SU-DHL-6 (cell line): ENCODE measurements at regions not wholly inside any gene's neighbourhood (a gene's known extent, or its start where the extent isn't known, plus 50 kb on each side); places are given as distances from the start of the nearest gene placed in this dataset.

Source experiments
- H2AFZ ChIP-seq: fragments of 200-600 bp; sonication (generic); 2 replicates; pipeline ENCODE4 v1.6.1; 2014; ENCODE audit warnings: low read depth, mild to moderate bottlenecking, moderate library complexity, mixed read lengths, antibody characterized with exemption, low read length; ENCODE audit not compliant: severe bottlenecking
- H3F3A ChIP-seq: fragments of 200-600 bp; shearing (Covaris generic); 2 replicates; pipeline ENCODE4 v1.6.0; 2016; ENCODE audit warnings: antibody characterized with exemption, mild to moderate bottlenecking; ENCODE audit not compliant: insufficient read depth
- H3K27ac ChIP-seq: fragments of 200-600 bp; sonication (generic); 2 replicates; pipeline ENCODE4 v1.5.1; 2016; ENCODE audit warnings: low read depth, mild to moderate bottlenecking, low read length, moderate library complexity, mixed read lengths
- H3K27me3 ChIP-seq: fragments of 200-600 bp; sonication (generic), shearing (Covaris generic); 2 replicates; pipeline ENCODE4 v1.6.0; 2014; ENCODE audit warnings: mild to moderate bottlenecking, low read length
- H3K36me3 ChIP-seq: fragments of 200-600 bp; sonication (generic); 2 replicates; pipeline ENCODE4 v1.6.1; 2014; ENCODE audit warnings: mild to moderate bottlenecking, low read length, mixed read lengths
- H3K4me2 ChIP-seq: fragments of 300-600, 200-600 bp; shearing (Covaris generic), sonication (generic); 2 replicates; pipeline ENCODE4 v1.6.0; 2014; ENCODE audit warnings: low read length, low read depth, mild to moderate bottlenecking; ENCODE audit not compliant: poor library complexity, severe bottlenecking
- H3K4me3 ChIP-seq: fragments of 200-600 bp; sonication (generic); 2 replicates; pipeline ENCODE4 v1.5.1; 2014; ENCODE audit warnings: antibody characterized with exemption, low read length, mild to moderate bottlenecking, mixed read lengths; ENCODE audit not compliant: insufficient read depth, poor library complexity, severe bottlenecking
- H3K79me2 ChIP-seq: fragments of 200-600 bp; sonication (generic); 2 replicates; pipeline ENCODE4 v1.6.1; 2014; ENCODE audit warnings: mild to moderate bottlenecking, low read length, moderate library complexity; ENCODE audit not compliant: insufficient read depth
- H3K9ac ChIP-seq: fragments of 200-600 bp; sonication (generic); 2 replicates; pipeline ENCODE4 v1.7.0; 2014; ENCODE audit warnings: mild to moderate bottlenecking, low read length
- H3K9me2 ChIP-seq: fragments of 200-600 bp; sonication (generic); replicated peaks from 2 replicates; pipeline ENCODE4 v1.6.1; 2014; ENCODE audit warnings: low read length; ENCODE audit not compliant: insufficient read depth
- H3K9me3 ChIP-seq: fragments of 200-600 bp; sonication (generic); 2 replicates; pipeline ENCODE4 v1.6.1; 2014; ENCODE audit warnings: low read length, mixed read lengths; ENCODE audit not compliant: insufficient read depth
- H4K20me1 ChIP-seq: fragments of 200-600 bp; sonication (generic); 2 replicates; pipeline ENCODE4 v1.6.1; 2014; ENCODE audit warnings: low read depth, mild to moderate bottlenecking, antibody characterized with exemption, low read length, moderate library complexity, mixed read lengths
- EZH2phosphoT487 ChIP-seq: fragments of 200-600 bp; sonication (generic), shearing (Covaris generic); conservative IDR thresholded peaks from 2 replicates; pipeline ENCODE4 v1.6.1; 2018; ENCODE audit warnings: mild to moderate bottlenecking, antibody characterized with exemption, low read length, moderate library complexity, mixed read lengths
- TF ChIP-seq, protein P1 (sequence below): fragments of 200-600 bp; sonication (generic); IDR thresholded peaks from one replicate; pipeline ENCODE4 v1.5.1; 2017; ENCODE audit warnings: antibody characterized with exemption, mild to moderate bottlenecking, low read length, moderate library complexity; ENCODE audit not compliant: insufficient read depth, poor library complexity, severe bottlenecking

GRCh38 chr11:42299780-42300179 is 840.3 kb upstream of the LRRC4C start:
- H3K4me3 ChIP-seq = no peak overlapping the region
- H3K4me2 ChIP-seq = no peak overlapping the region
- H3F3A ChIP-seq = no peaks in the 10 kb centered on the region
- no peaks in the 10 kb centered on the region for H4K20me1 ChIP-seq
- H3K79me2 ChIP-seq = no peaks in the 10 kb centered on the region
- no peaks in the 10 kb centered on the region for H3K27me3 ChIP-seq
- H3K9me3 ChIP-seq = no peaks in the 10 kb centered on the region
- no peak for TF ChIP-seq EZH2phosphoT487
- TF ChIP-seq, protein P1, sequence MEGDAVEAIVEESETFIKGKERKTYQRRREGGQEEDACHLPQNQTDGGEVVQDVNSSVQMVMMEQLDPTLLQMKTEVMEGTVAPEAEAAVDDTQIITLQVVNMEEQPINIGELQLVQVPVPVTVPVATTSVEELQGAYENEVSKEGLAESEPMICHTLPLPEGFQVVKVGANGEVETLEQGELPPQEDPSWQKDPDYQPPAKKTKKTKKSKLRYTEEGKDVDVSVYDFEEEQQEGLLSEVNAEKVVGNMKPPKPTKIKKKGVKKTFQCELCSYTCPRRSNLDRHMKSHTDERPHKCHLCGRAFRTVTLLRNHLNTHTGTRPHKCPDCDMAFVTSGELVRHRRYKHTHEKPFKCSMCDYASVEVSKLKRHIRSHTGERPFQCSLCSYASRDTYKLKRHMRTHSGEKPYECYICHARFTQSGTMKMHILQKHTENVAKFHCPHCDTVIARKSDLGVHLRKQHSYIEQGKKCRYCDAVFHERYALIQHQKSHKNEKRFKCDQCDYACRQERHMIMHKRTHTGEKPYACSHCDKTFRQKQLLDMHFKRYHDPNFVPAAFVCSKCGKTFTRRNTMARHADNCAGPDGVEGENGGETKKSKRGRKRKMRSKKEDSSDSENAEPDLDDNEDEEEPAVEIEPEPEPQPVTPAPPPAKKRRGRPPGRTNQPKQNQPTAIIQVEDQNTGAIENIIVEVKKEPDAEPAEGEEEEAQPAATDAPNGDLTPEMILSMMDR = no peak
- no peak overlapping the region for H2AFZ ChIP-seq
- no peak overlapping the region for H3K9ac ChIP-seq
- no peaks in the 10 kb centered on the region for H3K36me3 ChIP-seq
- H3K27ac ChIP-seq = no peak overlapping the region
- no peaks in the 10 kb centered on the region for H3K9me2 ChIP-seq

- Histone ChIP-seq H3K9ac (no peak overlapping the region), H3K4me3 (no peak overlapping the region), H3F3A (no peaks in the 10 kb centered on the region), H3K27me3 (no peaks in the 10 kb centered on the region), H3K9me3 (no peaks in the 10 kb centered on the region), H4K20me1 (no peaks in the 10 kb centered on the region), H2AFZ (no peak overlapping the region), H3K79me2 (no peaks in the 10 kb centered on the region), H3K27ac (no peak overlapping the region), H3K36me3 (no peaks in the 10 kb centered on the region), H3K9me2 (no peaks in the 10 kb centered on the region), H3K4me2 (no peak overlapping the region)
- TF ChIP-seq, protein P1 = no peak
- no peak for TF ChIP-seq EZH2phosphoT487
Measured at GRCh38 chr11:42301777-42302176, 842.3 kb upstream of the LRRC4C start.

- no peaks in the 10 kb centered on the region for H3K36me3 ChIP-seq
- H3K4me2 ChIP-seq = no peak overlapping the region
- no peaks in the 10 kb centered on the region for H3K79me2 ChIP-seq
- no peak overlapping the region for H3K27ac ChIP-seq
- no peaks in the 10 kb centered on the region for H3K27me3 ChIP-seq
- no peaks in the 10 kb centered on the region for H4K20me1 ChIP-seq
- no peak overlapping the region for H3K9ac ChIP-seq
- no peaks in the 10 kb centered on the region for H3K9me2 ChIP-seq
- H3K4me3 ChIP-seq = no peak overlapping the region
- H3K9me3 ChIP-seq = no peaks in the 10 kb centered on the region
- TF ChIP-seq, protein P1 = no peak
- no peak overlapping the region for H2AFZ ChIP-seq
- no peaks in the 10 kb centered on the region for H3F3A ChIP-seq
Measured at GRCh38 chr11:42311514-42311913, 852.1 kb upstream of the LRRC4C start.

- Histone ChIP-seq H3K4me3 (no peak overlapping the region), H3K4me2 (no peak overlapping the region), H3K9me2 (no peaks in the 10 kb centered on the region), H4K20me1 (no peaks in the 10 kb centered on the region), H3K36me3 (no peaks in the 10 kb centered on the region), H3K27ac (no peak overlapping the region), H3K9me3 (no peaks in the 10 kb centered on the region), H3F3A (no peaks in the 10 kb centered on the region), H2AFZ (no peak overlapping the region), H3K9ac (no peak overlapping the region), H3K27me3 (no peaks in the 10 kb centered on the region), H3K79me2 (no peaks in the 10 kb centered on the region)
- TF ChIP-seq, protein P1 = no peak
- no peak for TF ChIP-seq EZH2phosphoT487
Measured at GRCh38 chr11:42311944-42312343, 852.5 kb upstream of the LRRC4C start.
